ENCODE measurements at regions not wholly inside any gene's neighbourhood (a gene's known extent, or its start where the extent isn't known, plus 50 kb on each side); places are given as distances from the start of the nearest gene placed in this dataset.

- TF ChIP-seq EZH2 (IDR thresholded peaks at IDR 0.05; ENCODE audit: borderline replicate concordance, low read length) = no peak
- TF ChIP-seq, protein P1, sequence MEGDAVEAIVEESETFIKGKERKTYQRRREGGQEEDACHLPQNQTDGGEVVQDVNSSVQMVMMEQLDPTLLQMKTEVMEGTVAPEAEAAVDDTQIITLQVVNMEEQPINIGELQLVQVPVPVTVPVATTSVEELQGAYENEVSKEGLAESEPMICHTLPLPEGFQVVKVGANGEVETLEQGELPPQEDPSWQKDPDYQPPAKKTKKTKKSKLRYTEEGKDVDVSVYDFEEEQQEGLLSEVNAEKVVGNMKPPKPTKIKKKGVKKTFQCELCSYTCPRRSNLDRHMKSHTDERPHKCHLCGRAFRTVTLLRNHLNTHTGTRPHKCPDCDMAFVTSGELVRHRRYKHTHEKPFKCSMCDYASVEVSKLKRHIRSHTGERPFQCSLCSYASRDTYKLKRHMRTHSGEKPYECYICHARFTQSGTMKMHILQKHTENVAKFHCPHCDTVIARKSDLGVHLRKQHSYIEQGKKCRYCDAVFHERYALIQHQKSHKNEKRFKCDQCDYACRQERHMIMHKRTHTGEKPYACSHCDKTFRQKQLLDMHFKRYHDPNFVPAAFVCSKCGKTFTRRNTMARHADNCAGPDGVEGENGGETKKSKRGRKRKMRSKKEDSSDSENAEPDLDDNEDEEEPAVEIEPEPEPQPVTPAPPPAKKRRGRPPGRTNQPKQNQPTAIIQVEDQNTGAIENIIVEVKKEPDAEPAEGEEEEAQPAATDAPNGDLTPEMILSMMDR (conservative IDR thresholded peaks at IDR 0.05 in 1 of 2, IDR thresholded peaks at IDR 0.05 in 1 of 2; ENCODE audit: extremely low read depth in 1 of 2, insufficient read depth in 1 of 2, low read depth in 1 of 2, low read length in 2 of 2) = no peak
Observed at GRCh38 chr5:25006237-25006636, 361.5 kb upstream of the CDH10 start.

Data from mammary epithelial cell (primary cell).